ENCODE measurements at regions not wholly inside any gene's neighbourhood (a gene's known extent, or its start where the extent isn't known, plus 50 kb on each side); places are given as distances from the start of the nearest gene placed in this dataset.

DNA sequence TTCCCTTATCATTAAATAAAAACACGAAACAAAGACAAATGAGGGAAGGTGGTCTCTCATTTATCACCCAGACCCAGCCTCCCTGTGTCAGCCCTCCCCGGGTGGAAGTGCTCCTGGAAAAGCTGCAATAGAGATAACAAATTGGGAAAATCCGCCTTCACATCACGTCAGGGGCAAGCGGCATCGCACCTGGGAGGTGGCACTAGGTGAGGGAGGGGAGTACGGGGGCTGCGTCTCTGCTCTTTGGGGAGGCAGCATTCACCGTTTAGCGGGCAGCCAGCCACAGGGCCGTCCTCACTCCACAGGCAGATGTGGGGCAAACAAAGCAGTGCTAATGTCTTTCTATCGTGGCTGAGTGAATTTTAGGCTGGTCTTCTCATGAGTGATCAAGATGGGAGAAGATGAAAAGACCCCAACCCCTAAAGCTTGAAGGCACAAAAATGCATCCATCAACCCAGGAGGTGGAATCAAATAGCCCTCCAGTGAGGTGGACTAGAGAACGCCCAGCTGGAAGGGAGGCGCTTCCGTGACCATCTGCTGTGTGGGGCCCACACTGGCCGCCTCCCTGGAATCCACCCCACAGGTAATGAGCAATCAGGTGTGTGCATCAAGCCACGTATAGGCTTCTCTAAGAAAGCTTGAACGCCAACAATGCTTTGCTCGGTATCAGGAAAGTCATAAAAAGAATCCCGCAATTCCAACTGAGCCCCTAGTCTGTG, 629.5 kb downstream of the BRD1 start:
- no peak for DNase-seq (ENCODE audit: low read depth)

GRCh38 chr22:49197505-49197904, 630.2 kb downstream of the BRD1 start:
- DNase-seq (ENCODE audit: low read depth), result no peak

DNA sequence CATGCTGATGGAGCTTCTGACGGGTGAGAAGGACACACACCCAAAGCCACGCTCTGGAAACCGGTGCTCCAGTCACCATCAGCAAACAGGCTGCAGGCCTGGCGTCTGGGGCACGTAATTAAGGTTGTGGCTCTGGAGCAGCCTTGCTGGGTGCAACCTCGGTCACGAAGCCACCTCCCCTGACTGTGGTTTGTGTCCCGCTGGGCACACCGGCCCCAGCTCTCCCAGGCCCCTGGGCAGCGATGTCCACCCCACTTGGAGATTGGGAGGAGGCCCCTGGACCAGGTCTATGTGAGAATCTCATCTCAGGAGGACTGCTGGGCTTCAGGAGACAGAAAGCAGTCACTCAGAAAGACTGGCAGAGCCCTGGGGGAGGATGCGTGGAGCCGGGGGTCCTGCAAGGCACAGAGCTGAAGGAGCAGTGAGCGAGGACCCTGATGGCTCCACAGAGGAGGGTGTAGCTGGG, 631.6 kb downstream of the BRD1 start:
- DNase-seq (ENCODE audit: low read depth), result no peak

GRCh38 chr22:49195636-49196035, 632.0 kb downstream of the BRD1 start:
- DNase-seq (ENCODE audit: low read depth), result no peak

- no peak for DNase-seq (ENCODE audit: low read depth)
Observed at GRCh38 chr22:49193901-49194465, 633.7 kb downstream of the BRD1 start.

GRCh38 chr22:49193348-49193747, 634.3 kb downstream of the BRD1 start:
- DNase-seq (ENCODE audit: low read depth), result no peak

GRCh38 chr22:49192857-49193250, 634.8 kb downstream of the BRD1 start:
- DNase-seq (ENCODE audit: low read depth), result no peak

- no peak for DNase-seq (ENCODE audit: low read depth)
Observed at GRCh38 chr22:49192180-49192856, 635.4 kb downstream of the BRD1 start.

DNA sequence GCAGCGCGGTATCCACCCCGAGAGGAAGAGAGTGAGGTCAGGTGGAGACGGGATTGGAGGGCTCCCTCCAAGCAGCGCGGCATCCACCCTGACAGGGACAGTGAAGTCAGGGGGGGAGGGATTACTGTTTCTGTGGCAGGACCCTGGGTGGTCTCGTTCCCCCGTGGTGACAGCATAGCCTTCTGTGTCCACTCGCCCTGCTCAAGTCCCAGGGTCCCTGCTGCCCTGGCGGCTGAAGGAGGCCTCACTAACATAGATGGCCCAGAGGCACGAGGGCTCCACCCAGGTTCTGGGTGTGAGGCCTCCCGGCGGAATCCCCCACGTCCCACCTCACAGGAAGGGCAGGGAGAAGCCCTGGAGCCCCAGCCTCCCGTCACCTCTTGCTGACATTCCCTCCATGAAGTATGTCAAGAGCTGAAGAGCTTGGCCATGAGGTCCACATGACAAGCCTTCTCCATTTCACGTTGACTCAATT, 636.1 kb downstream of the BRD1 start:
- no peak for DNase-seq (ENCODE audit: low read depth)

DNA sequence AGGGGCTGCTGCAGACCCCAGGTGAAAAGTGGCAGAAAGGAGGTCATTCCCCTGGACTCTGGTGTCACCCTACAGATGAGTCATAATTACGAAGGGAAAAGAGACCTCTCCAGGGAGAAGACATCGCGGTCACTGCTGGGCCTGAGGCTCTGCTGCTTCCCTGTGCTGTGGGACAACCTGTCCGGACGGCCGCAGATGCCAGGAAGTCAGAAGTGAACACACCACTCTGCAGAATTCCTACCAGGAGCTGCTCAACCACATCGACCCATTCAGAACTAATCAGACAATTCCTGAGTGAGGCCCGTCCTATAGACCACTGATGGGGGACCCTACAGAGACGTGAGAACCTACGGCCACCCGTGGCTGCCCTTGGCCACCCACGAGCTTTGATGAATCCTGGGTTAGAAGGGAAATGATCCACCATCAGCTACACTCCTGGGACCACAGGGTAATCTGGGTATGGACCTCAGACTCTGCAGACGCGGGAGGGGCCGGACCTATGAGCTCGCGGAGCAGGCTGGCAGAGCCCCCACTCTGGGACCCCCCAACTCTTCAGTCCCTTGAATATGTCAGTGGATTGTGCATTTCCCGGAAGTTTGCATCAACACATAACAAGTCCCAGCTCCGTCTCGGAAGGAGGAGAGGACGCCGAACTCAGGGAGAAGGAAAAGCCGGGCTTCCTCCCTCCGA, 636.7 kb downstream of the BRD1 start:
- no peak for DNase-seq (ENCODE audit: low read depth)

DNA sequence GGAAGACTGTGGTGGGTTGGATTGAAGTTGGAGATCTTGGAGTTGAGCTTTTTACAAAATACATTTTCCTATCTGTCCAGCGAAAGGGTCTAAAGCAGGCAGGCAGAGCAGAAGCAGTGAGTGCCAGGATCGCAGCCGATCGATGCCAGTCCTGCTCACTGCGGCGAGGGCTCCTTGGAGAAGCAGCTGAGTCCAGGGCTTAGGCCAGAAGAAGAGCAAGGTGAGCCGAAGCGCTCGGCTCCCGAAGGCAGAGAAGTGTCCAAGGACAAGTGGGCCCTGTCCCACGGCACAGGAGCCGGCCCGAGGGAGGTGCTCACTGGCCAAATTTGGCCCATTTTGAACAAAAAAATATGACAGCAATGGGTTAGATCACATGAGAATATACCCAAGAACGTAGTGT, 637.8 kb downstream of the BRD1 start:
- no peak for DNase-seq (ENCODE audit: low read depth)

- no peak for DNase-seq (ENCODE audit: low read depth)
Observed at GRCh38 chr22:49188591-49188990, 639.1 kb downstream of the BRD1 start.

DNA sequence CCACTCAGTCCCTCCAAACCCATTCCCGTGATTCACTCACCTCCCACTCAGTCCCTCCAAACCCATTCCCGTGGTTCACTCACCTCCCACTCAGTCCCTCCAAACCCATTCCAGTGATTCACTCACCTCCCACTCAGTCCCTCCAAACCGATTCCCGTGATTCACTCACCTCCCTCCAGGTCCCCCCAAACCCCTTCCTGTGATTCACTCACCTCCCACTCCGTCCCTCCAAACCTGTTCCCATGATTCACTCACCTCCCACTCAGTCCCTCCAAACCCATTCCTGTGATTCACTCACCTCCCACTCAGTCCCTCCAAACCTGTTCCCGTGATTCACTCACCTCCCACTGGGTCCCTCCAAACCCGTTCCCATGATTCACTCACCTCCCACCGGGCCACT, 639.6 kb downstream of the BRD1 start:
- no peak for DNase-seq (ENCODE audit: low read depth)

DNA sequence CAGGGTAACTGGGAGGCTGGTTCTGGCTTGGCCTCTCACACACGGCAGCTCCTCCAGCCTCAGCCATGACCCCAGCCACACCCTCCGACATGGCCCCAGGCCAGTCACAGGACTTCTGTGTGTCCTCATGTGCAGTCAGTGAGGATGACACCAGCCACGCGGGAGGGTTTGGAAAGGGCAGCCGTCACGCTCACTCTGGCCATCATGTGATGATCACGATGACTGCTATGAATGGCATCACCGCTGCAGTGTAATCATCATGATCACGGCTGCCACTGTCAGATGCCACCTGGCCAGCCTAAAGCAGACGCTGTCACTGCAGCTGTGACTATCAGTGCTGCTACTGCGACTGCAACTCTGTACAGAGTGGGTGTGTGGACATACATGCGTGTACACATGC, 640.9 kb downstream of the BRD1 start:
- DNase-seq (ENCODE audit: low read depth), result no peak

- no peak for DNase-seq (ENCODE audit: low read depth)
Observed at GRCh38 chr22:49186293-49186692, 641.4 kb downstream of the BRD1 start.

GRCh38 chr22:49185312-49185969, 642.2 kb downstream of the BRD1 start:
- DNase-seq (ENCODE audit: low read depth), result no peak

- no peak for DNase-seq (ENCODE audit: low read depth)
Observed at GRCh38 chr22:49184736-49185135, 642.9 kb downstream of the BRD1 start.

DNA sequence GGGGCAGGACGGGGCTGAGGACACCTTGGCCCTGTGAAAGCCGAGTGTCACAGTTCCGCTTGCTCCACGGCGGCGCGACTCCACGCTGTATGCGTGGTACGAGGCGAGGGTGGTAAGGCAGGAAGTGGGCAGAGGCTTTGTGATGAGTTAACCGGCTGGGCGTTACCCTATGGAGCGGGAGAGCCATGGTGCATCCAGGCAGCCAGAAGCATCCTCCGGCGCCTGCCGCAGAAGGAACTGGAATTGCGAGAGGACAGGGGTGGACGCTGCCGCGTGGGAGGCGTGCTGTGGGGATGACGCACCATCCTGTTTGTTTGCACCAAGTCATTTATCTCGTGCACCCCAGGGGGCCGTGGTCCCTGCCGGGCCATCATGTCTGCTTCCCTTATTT, 643.9 kb downstream of the BRD1 start:
- DNase-seq (ENCODE audit: low read depth), result no peak

- no peak for DNase-seq (ENCODE audit: low read depth)
Observed at GRCh38 chr22:49183208-49183825, 644.4 kb downstream of the BRD1 start.

GRCh38 chr22:49182416-49182815, 645.3 kb downstream of the BRD1 start:
- DNase-seq (ENCODE audit: low read depth), result no peak

GRCh38 chr22:49181942-49182341, 645.7 kb downstream of the BRD1 start:
- no peak for DNase-seq (ENCODE audit: low read depth)

DNA sequence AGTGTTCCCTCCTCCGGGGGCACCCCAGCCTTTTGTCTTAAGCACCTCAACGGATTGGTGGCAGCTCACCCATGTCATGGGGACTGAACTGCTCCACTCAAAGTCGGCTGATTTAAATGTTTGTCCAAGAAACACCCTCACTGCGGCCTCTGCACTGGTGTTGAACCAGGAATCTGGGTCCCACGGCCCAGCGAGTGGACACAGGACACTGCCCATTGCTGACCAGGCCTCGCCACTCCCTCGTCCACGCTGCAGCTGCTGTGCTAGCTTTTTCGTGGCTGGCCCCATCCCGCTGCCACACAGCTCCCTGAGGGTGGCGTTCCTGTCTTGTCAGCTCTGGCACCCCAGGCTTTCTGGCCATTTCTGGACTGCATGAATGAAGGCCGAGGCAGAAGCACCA, 646.2 kb downstream of the BRD1 start:
- DNase-seq (ENCODE audit: low read depth), result no peak
